ENCODE measurements at regions not wholly inside any gene's neighbourhood (a gene's known extent, or its start where the extent isn't known, plus 50 kb on each side); places are given as distances from the start of the nearest gene placed in this dataset.
"Not testable (repeated sequence)": the region's sequence is repeated elsewhere in the genome, so short reads cannot be mapped to it uniquely, and the experiment has no call there.

DNA sequence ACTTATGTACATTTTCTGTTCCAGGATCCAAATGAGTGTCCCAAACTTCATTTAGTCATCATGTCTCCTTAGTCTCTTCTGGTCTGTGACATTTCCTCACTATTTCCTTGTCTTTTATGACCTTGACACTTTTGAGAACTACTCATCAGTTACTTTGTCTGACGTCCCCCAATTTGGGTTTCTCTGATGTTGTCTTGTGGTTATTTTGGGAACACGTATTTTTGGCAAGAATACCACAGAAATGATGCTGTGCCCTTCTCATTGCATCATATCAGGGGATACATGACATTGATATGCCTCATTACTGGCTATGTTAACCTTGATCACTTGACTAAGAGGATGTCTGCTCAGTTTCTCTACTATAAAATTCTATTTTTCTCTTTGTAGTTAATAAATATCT, 308.8 kb downstream of the ZNF674 start:
- no peak overlapping the region for H3K4me3 ChIP-seq (ENCODE audit: low read depth, low read length)
- peak; percentile 15 for DNase-seq (ENCODE audit: low read depth)
- TF ChIP-seq, protein P1, sequence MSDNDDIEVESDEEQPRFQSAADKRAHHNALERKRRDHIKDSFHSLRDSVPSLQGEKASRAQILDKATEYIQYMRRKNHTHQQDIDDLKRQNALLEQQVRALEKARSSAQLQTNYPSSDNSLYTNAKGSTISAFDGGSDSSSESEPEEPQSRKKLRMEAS (IDR thresholded peaks at IDR 0.05; ENCODE audit: low read depth, low read length) = no peak
- TF ChIP-seq POLR2A (IDR thresholded peaks at IDR 0.05; ENCODE audit: extremely low read depth, insufficient read length) (no peak), MYC (IDR thresholded peaks at IDR 0.05; ENCODE audit: low read depth, low read length) (no peak)
- TF ChIP-seq, protein P2, sequence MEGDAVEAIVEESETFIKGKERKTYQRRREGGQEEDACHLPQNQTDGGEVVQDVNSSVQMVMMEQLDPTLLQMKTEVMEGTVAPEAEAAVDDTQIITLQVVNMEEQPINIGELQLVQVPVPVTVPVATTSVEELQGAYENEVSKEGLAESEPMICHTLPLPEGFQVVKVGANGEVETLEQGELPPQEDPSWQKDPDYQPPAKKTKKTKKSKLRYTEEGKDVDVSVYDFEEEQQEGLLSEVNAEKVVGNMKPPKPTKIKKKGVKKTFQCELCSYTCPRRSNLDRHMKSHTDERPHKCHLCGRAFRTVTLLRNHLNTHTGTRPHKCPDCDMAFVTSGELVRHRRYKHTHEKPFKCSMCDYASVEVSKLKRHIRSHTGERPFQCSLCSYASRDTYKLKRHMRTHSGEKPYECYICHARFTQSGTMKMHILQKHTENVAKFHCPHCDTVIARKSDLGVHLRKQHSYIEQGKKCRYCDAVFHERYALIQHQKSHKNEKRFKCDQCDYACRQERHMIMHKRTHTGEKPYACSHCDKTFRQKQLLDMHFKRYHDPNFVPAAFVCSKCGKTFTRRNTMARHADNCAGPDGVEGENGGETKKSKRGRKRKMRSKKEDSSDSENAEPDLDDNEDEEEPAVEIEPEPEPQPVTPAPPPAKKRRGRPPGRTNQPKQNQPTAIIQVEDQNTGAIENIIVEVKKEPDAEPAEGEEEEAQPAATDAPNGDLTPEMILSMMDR (IDR thresholded peaks at IDR 0.05; ENCODE audit: low read depth, low read length) = no peak

DNA sequence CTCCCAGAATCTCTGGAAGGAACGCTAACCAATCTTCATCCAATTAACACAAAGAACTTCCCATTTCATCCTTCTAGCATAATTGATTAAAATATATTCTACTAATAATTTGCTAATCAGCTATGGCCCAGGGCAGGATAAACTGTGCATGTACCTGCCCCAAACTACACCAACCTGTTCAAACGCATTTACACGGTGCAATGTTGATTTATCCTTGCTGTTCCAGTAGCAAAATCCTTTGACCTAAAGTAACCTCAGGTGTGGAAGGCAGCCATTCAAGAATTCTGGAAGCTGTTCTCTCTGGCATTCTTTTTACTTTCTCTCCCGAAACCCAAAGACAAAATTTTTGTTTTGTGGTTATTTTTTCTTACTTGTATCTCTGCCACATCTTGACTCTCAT, 309.4 kb downstream of the ZNF674 start:
- TF ChIP-seq, protein P2 (IDR thresholded peaks at IDR 0.05; ENCODE audit: low read depth, low read length) = no peak
- TF ChIP-seq, protein P1 (IDR thresholded peaks at IDR 0.05; ENCODE audit: low read depth, low read length) = no peak
- TF ChIP-seq POLR2A (IDR thresholded peaks at IDR 0.05; ENCODE audit: extremely low read depth, insufficient read length) (no peak), MYC (IDR thresholded peaks at IDR 0.05; ENCODE audit: low read depth, low read length) (no peak)
- DNase-seq (ENCODE audit: low read depth) = no peak
- H3K4me3 ChIP-seq (ENCODE audit: low read depth, low read length) = no peak overlapping the region

DNA sequence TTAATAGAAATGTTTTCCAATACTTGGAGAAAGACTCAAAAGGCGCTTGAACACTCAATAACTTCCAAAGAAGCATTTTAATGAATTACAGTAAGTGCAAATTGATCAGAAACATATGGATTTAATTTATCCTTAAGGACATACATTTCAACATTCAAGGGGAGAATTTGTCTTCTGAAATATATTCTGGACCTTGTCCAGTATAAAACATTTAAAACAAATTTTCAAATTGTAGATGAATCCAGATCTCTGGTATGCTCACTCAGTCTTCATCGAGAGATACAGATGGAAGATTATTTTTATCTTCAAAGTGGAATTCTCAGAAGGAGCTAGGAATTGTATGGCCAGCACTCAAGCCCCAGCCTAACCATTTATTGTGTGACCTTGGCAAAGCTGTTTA, 310.4 kb downstream of the ZNF674 start:
- no peak for DNase-seq (ENCODE audit: low read depth)
- TF ChIP-seq, protein P1 (IDR thresholded peaks at IDR 0.05; ENCODE audit: low read depth, low read length) = no peak
- no peak for TF ChIP-seq MYC (IDR thresholded peaks at IDR 0.05; ENCODE audit: low read depth, low read length)
- TF ChIP-seq, protein P2 (IDR thresholded peaks at IDR 0.05; ENCODE audit: low read depth, low read length) = no peak
- no peak overlapping the region for H3K4me3 ChIP-seq (ENCODE audit: low read depth, low read length)

DNA sequence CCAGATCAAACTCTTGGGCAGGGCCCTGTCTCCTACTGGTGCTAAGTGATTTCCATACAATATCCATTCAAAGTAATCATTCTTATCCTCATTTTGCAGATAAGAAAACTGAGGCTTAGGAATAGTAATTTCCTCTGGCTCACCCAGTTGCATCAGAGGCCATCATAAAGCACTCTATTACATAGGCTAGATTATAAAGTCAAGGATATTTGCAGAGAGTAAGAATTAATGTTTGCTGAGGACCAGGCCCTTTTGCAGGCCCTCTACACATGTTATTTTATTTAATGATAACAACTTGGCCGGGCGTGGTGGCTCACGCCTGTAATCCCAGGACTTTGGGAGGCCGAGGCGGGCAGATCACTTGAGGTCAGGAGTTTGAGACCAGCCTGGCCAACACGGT, 316.8 kb downstream of the ZNF674 start:
- H3K4me3 ChIP-seq (ENCODE audit: low read depth, low read length) = no peak overlapping the region
- no peak for DNase-seq (ENCODE audit: low read depth)
- no peak for TF ChIP-seq POLR2A (IDR thresholded peaks at IDR 0.05; ENCODE audit: extremely low read depth, insufficient read length)
- TF ChIP-seq MYC (IDR thresholded peaks at IDR 0.05; ENCODE audit: low read depth, low read length) = no peak
- TF ChIP-seq, protein P1 (IDR thresholded peaks at IDR 0.05; ENCODE audit: low read depth, low read length) = no peak
- TF ChIP-seq, protein P2 (IDR thresholded peaks at IDR 0.05; ENCODE audit: low read depth, low read length) = no peak

DNA sequence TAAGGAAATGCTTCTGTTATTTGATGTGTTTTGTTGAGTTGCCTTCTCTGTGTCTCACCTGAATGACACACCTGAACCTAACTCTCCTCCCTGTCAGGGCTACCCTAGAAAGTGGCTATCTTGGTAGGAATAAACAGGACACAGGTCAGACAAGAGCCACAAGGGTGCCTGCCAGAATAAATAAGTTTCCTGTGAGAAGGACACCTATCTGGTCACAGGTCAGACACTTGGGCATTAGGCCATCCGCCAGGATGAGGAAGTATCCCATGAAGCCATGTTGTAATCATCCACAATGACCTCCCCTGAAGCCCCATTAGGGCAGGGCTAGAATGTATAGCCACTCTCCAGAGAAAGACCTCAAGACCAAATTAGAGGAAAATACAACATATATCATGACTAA, 318.8 kb downstream of the ZNF674 start:
- TF ChIP-seq, protein P1 (IDR thresholded peaks at IDR 0.05; ENCODE audit: low read depth, low read length) = no peak
- TF ChIP-seq, protein P2 (IDR thresholded peaks at IDR 0.05; ENCODE audit: low read depth, low read length) = no peak
- TF ChIP-seq MYC (IDR thresholded peaks at IDR 0.05; ENCODE audit: low read depth, low read length) (no peak), POLR2A (IDR thresholded peaks at IDR 0.05; ENCODE audit: extremely low read depth, insufficient read length) (no peak)
- DNase-seq (ENCODE audit: low read depth) = no peak
- H3K4me3 ChIP-seq (ENCODE audit: low read depth, low read length) = no peak overlapping the region

DNA sequence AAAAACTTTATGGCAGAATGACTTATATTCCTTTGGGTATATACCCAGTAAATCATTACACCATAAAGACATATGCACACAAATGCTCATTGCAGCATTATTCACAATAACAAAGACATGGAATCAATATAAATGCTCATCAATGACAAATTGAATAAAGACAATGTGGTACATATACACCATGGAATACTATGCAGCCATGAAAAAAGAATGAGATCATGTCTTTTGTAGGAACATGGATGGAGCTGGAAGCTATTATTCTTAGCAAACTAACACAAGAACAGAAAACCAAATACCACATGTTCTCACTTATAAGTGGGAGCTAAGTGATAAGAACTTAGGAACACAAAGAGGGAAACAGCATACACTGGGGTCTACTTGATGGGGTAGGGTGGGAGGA, 321.7 kb downstream of the ZNF674 start:
- H3K4me3 ChIP-seq (ENCODE audit: low read depth, low read length); DNase-seq (ENCODE audit: low read depth): not testable (repeated sequence)

Data from NB4 (cell line).